ENCODE measurements at regions not wholly inside any gene's neighbourhood (a gene's known extent, or its start where the extent isn't known, plus 50 kb on each side); places are given as distances from the start of the nearest gene placed in this dataset.

GRCh38 chr6:156391977-156392376 is 385.2 kb upstream of the ARID1B start:
- no peak for DNase-seq (ENCODE audit: low read depth in 4 of 4, low spot score in 3 of 4)

- no peak for DNase-seq (ENCODE audit: low read depth in 4 of 4, low spot score in 3 of 4)
Observed at GRCh38 chr6:156391061-156391672, 386.0 kb upstream of the ARID1B start.

- DNase-seq (ENCODE audit: low read depth in 4 of 4, low spot score in 3 of 4), result no peak
Observed at GRCh38 chr6:156390621-156391020, 386.6 kb upstream of the ARID1B start.

GRCh38 chr6:156389296-156389695 is 387.9 kb upstream of the ARID1B start:
- no peak for DNase-seq (ENCODE audit: low read depth in 4 of 4, low spot score in 3 of 4)

- DNase-seq (ENCODE audit: low read depth in 4 of 4, low spot score in 3 of 4), result no peak
Observed at GRCh38 chr6:156387472-156387871, 389.7 kb upstream of the ARID1B start.

GRCh38 chr6:156383059-156383458 is 394.1 kb upstream of the ARID1B start:
- no peak for DNase-seq (ENCODE audit: low read depth in 4 of 4, low spot score in 3 of 4)

- no peak for DNase-seq (ENCODE audit: low read depth in 4 of 4, low spot score in 3 of 4)
Observed at GRCh38 chr6:156379392-156380289, 397.5 kb upstream of the ARID1B start.

- no peak for DNase-seq (ENCODE audit: low read depth in 4 of 4, low spot score in 3 of 4)
Observed at GRCh38 chr6:156378853-156379252, 398.3 kb upstream of the ARID1B start.

GRCh38 chr6:156376091-156376490 is 401.1 kb upstream of the ARID1B start:
- DNase-seq (ENCODE audit: low read depth in 4 of 4, low spot score in 3 of 4), result no peak

- DNase-seq (ENCODE audit: low read depth in 4 of 4, low spot score in 3 of 4), result no peak
Observed at GRCh38 chr6:156359912-156360311, 417.3 kb upstream of the ARID1B start.

- DNase-seq (ENCODE audit: low read depth in 4 of 4, low spot score in 3 of 4), result no peak
Observed at GRCh38 chr6:156352861-156353260, 424.3 kb upstream of the ARID1B start.

GRCh38 chr6:156351346-156351966 is 425.7 kb upstream of the ARID1B start:
- DNase-seq (ENCODE audit: low read depth in 4 of 4, low spot score in 3 of 4), result no peak

- no peak for DNase-seq (ENCODE audit: low read depth in 4 of 4, low spot score in 3 of 4)
Observed at GRCh38 chr6:156350337-156350736, 426.8 kb upstream of the ARID1B start.

- DNase-seq (ENCODE audit: low read depth in 4 of 4, low spot score in 3 of 4), result no peak
Observed at GRCh38 chr6:156348849-156349248, 428.3 kb upstream of the ARID1B start.

- no peak for DNase-seq (ENCODE audit: low read depth in 4 of 4, low spot score in 3 of 4)
Observed at GRCh38 chr6:156348424-156348823, 428.8 kb upstream of the ARID1B start.

GRCh38 chr6:156347656-156348055 is 429.5 kb upstream of the ARID1B start:
- DNase-seq (ENCODE audit: low read depth in 4 of 4, low spot score in 3 of 4), result no peak

- no peak for DNase-seq (ENCODE audit: low read depth in 4 of 4, low spot score in 3 of 4)
Observed at GRCh38 chr6:156347246-156347645, 429.9 kb upstream of the ARID1B start.

GRCh38 chr6:156345700-156346099 is 431.5 kb upstream of the ARID1B start:
- DNase-seq (ENCODE audit: low read depth in 4 of 4, low spot score in 3 of 4), result no peak

- no peak for DNase-seq (ENCODE audit: low read depth in 4 of 4, low spot score in 3 of 4)
Observed at GRCh38 chr6:156344491-156344890, 432.7 kb upstream of the ARID1B start.

GRCh38 chr6:156337801-156338200 is 439.4 kb upstream of the ARID1B start:
- DNase-seq (ENCODE audit: low read depth in 4 of 4, low spot score in 3 of 4), result no peak

- DNase-seq (ENCODE audit: low read depth in 4 of 4, low spot score in 3 of 4), result no peak
Observed at GRCh38 chr6:156336733-156337132, 440.4 kb upstream of the ARID1B start.

- no peak for DNase-seq (ENCODE audit: low read depth in 4 of 4, low spot score in 3 of 4)
Observed at GRCh38 chr6:156336089-156336488, 441.1 kb upstream of the ARID1B start.
